C4-2B (cell line): ENCODE measurements at regions not wholly inside any gene's neighbourhood (a gene's known extent, or its start where the extent isn't known, plus 50 kb on each side); places are given as distances from the start of the nearest gene placed in this dataset.

Source experiments
- ZFX ChIP-seq: fragments of 450-650 bp; IDR thresholded peaks from 2 replicates; pipeline ENCODE4 v1.6.1; 2017
- TF ChIP-seq, protein P1 (sequence below): fragments of 450-650 bp; conservative IDR thresholded peaks from 2 replicates; pipeline ENCODE4 v1.5.1; 2017; ENCODE audit warnings: mild to moderate bottlenecking

- TF ChIP-seq, protein P1, sequence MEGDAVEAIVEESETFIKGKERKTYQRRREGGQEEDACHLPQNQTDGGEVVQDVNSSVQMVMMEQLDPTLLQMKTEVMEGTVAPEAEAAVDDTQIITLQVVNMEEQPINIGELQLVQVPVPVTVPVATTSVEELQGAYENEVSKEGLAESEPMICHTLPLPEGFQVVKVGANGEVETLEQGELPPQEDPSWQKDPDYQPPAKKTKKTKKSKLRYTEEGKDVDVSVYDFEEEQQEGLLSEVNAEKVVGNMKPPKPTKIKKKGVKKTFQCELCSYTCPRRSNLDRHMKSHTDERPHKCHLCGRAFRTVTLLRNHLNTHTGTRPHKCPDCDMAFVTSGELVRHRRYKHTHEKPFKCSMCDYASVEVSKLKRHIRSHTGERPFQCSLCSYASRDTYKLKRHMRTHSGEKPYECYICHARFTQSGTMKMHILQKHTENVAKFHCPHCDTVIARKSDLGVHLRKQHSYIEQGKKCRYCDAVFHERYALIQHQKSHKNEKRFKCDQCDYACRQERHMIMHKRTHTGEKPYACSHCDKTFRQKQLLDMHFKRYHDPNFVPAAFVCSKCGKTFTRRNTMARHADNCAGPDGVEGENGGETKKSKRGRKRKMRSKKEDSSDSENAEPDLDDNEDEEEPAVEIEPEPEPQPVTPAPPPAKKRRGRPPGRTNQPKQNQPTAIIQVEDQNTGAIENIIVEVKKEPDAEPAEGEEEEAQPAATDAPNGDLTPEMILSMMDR, result no peak
- TF ChIP-seq ZFX, result no peak
Observed at GRCh38 chr18:39515299-39515698, 1949.7 kb upstream of the CELF4 start.
